Muscle layer of duodenum (tissue), 2 donors: ENCODE measurements at regions not wholly inside any gene's neighbourhood (a gene's known extent, or its start where the extent isn't known, plus 50 kb on each side); places are given as distances from the start of the nearest gene placed in this dataset.
"Not testable (repeated sequence)": the region's sequence is repeated elsewhere in the genome, so short reads cannot be mapped to it uniquely, and the experiment has no call there.

Experiments
- H3K27ac ChIP-seq: one replicate; pipeline ENCODE4 v1.7.0; 2013; ENCODE audit warnings: mild to moderate bottlenecking, low read length
- H3K27me3 ChIP-seq: one replicate; pipeline ENCODE4 v1.7.0; 2013; ENCODE audit warnings: low read depth, mild to moderate bottlenecking, control low read depth, low read length
- H3K36me3 ChIP-seq, 2 donors: one replicate each; pipeline ENCODE4 v1.7.0; 2013; ENCODE audit warnings: low read length in 2 of 2, control low read depth in 1 of 2, mild to moderate bottlenecking in 1 of 2; ENCODE audit not compliant: insufficient read depth in 2 of 2, control insufficient read depth in 1 of 2
- H3K4me1 ChIP-seq, 2 donors: one replicate each; pipeline ENCODE4 v1.7.0; 2013; ENCODE audit warnings: low read length in 2 of 2, mild to moderate bottlenecking in 2 of 2, control low read depth in 1 of 2, moderate library complexity in 1 of 2; ENCODE audit not compliant: insufficient read depth in 2 of 2, control insufficient read depth in 1 of 2
- H3K4me3 ChIP-seq, 2 donors: one replicate each; pipeline ENCODE4 v1.7.0; 2013; ENCODE audit warnings: low read length in 2 of 2, low read depth in 1 of 2, mild to moderate bottlenecking in 1 of 2
- H3K9me3 ChIP-seq, 2 donors: one replicate each; pipeline ENCODE4 v1.7.0; 2013; ENCODE audit warnings: low read length in 2 of 2, control low read depth in 1 of 2, mild to moderate bottlenecking in 1 of 2; ENCODE audit not compliant: control insufficient read depth in 1 of 2
- donor health status: healthy.

DNA sequence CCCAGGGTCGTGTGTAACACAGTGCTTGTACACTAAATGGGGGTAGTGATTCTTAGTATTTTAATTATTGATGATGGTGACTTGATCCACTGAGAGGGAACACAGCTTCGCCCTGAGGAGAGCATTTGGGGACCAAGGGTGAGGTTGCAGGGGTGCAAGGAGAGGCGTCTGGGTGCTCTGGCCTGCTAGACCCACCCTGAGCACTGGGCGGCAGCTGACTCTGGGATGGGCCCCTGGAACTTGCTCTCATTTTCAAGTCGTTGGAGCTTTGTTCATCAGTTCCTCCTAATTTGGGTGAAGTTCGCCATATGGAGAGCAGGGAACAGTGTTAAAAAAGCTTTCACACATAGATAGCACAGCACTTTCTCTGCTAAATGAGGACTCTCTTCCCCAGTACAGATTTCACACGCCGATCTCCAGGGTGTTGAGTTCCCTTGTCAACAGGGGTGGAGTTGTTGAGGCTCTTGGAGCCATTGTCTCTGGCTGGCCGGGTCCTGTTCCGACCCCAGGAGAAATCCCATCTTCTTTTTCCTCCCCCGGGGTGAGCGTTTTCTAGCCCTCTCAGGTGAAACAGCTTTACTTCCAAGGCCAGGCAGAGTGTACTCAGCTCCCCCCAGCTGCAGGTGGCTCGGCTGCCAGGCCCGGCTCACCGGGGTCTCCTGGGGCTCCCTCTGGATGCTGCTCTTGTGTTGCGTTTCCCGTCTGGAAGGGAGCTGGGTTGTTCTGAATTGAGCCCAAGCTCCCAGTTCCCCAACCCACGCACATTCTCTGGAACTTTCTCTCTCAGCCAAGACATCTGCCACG lies 367.4 kb downstream of the RPS6KC1 start:
- Histone ChIP-seq H3K27ac (no peak overlapping the region), H3K4me3 (no peak overlapping the region), H3K9me3 (peaks cover 0 to 4% of the 10 kb centered on the region in 2 donors), H3K27me3 (no peaks in the 10 kb centered on the region), H3K36me3 (no peaks in the 10 kb centered on the region), H3K4me1 (no peaks in the 10 kb centered on the region)

DNA sequence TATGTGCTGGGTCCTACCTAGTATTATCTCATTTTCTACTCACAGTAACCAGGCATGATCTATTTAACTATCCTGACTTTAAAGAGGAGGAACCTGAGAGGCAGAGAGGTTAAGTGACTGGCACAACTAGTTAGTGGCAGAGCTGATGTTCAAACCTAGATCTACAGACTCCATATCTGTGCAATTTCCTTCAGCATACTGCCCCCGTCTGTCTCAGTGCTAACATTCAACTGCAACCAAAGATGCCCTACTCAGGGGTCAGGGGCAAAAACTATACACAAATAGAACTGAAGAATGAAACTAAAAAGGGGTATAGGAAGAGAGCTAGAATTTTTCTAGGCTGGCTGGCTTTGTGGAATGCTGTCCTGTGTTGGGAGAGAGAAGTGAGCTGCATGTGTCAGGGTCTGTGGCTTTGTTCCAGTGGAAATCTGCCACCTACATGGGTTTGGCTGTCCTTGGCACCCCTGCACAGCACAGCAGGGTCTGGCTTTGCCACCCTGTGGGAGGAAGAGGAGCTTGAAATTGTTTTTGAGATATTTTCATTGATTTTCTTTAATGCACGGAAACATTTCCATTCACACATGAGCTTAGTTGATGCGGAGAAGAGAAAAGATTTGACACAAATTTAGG lies 368.5 kb downstream of the RPS6KC1 start:
- Histone ChIP-seq H3K4me3 (no peak overlapping the region), H3K27me3 (no peaks in the 10 kb centered on the region), H3K9me3 (peaks cover 0 to 4% of the 10 kb centered on the region in 2 donors), H3K27ac (no peak overlapping the region), H3K4me1 (no peaks in the 10 kb centered on the region), H3K36me3 (no peaks in the 10 kb centered on the region)

DNA sequence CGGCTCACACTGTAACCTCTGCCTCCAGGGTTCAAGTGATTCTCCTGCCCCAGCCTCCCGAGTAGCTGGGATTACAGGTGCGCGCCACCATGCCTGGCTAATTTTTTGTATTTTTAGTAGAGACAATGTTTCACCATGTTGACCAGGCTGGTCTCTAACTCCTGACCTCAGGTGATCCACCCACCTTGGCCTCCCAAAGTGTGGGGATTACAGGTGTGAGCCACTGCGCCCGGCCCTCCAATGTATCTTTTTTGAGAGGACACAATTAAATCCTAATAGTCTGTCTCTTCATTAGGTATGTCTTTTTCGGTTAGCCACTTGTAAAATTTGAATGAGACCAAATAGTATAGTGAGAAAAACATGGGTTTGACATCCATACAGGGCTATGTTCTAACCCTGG lies 370.1 kb downstream of the RPS6KC1 start:
- H3K4me3 ChIP-seq, H3K27ac ChIP-seq, H3K4me1 ChIP-seq, H3K36me3 ChIP-seq, H3K9me3 ChIP-seq, H3K27me3 ChIP-seq: not testable (repeated sequence)

DNA sequence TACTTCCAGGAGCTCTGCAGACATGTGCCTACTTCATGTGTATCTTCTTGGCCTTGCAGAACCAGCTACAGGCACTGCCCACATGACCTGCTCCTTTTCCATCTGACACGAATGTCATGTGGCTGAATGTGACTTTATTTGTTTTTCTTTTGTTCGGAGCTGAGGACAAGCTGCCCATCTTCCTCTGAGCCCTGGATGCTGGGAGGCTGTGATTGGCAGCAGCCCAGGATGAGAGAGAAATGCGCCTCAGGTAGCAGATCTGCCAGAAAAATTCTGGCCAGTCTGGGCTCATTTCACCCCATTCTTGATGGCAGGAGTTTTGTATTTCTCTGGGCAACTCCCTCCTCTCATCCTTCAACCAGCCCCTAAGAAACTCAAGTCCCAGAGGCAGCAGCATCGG lies 372.0 kb downstream of the RPS6KC1 start:
- Histone ChIP-seq H3K36me3 (no peaks in the 10 kb centered on the region), H3K27ac (no peak overlapping the region), H3K4me1 (no peaks in the 10 kb centered on the region), H3K27me3 (no peaks in the 10 kb centered on the region), H3K9me3 (no peaks in the 10 kb centered on the region), H3K4me3 (no peak overlapping the region)

DNA sequence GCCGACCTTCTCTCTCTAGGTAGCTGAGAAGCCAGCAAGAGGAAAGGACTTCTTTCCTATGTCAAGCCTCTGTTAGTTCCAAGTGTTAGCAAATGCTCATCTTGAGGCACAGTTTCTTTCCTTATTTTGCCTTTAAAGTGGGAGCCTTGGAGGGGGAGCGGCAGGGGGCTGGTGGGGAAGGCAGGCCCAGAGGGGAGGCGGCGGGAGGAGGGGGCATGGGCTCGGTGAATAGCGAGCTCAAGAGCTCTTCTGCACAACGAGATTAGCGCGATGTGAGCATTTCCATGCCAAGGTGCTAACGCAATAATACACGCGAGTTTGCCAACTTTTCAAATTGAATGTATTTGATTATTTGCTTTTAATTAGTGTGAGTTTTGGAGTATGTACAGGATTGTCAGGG lies 372.6 kb downstream of the RPS6KC1 start:
- Histone ChIP-seq H3K9me3 (no peaks in the 10 kb centered on the region), H3K4me1 (no peaks in the 10 kb centered on the region), H3K36me3 (no peaks in the 10 kb centered on the region), H3K27ac (no peak overlapping the region), H3K27me3 (no peaks in the 10 kb centered on the region), H3K4me3 (no peak overlapping the region)

DNA sequence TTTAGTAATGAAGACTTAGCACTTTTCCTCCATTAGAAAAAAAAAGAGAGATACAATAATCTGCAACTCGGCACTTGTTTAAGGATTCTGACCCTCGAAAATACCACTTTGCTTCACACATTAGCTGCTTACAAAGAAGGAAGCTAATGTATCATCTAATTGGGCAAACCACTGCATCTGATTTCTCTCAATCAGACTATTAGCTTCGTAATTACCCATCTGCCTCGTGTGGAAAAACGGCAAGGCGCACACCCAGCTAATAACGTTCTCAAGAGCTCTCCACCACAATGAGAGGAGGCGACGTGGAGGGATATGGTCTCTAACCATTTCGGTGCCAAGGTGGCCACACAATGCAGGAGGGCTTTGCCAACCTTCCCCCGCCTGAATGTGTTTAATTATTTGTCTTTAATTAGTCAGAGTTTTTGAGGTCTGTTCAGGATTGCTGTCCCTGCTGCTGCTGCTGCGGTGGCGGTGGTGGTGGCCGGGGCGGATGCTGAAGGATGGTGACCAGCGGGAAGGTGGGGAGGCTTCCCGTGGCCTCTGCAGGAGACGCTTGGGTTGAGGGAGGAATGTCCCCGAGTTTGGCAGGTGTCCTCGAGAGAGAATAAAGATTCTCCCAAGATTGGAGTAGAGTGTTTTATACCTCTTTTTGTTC lies 374.5 kb downstream of the RPS6KC1 start:
- Histone ChIP-seq H3K27ac (no peak overlapping the region), H3K4me3 (no peak overlapping the region), H3K36me3 (no peaks in the 10 kb centered on the region), H3K9me3 (no peaks in the 10 kb centered on the region), H3K27me3 (no peaks in the 10 kb centered on the region), H3K4me1 (no peaks in the 10 kb centered on the region)

DNA sequence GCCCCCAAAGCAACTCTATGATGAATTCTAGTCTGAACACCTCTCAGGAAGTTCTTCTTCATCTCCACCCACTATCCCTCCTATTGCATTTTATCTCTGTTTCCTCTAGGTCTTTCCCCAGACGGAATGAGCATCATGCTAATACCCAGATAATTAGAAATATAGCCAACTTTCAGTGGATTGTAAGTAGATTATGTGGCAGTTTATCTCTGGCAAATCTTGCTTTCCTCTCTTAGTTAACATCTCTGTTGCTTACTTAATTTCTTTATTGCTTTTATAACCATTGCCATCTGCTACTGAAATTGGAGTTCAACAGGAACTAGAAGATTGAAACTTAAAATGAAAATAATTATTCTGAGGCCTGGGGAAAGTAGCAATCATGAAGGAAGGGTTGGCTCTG lies 378.6 kb downstream of the RPS6KC1 start:
- no peaks in the 10 kb centered on the region for H3K9me3 ChIP-seq
- H3K4me1 ChIP-seq: no peaks in the 10 kb centered on the region
- H3K27ac ChIP-seq: no peak overlapping the region
- peaks cover 3% of the 10 kb centered on the region for H3K27me3 ChIP-seq
- no peak overlapping the region for H3K4me3 ChIP-seq
- H3K36me3 ChIP-seq: no peaks in the 10 kb centered on the region

DNA sequence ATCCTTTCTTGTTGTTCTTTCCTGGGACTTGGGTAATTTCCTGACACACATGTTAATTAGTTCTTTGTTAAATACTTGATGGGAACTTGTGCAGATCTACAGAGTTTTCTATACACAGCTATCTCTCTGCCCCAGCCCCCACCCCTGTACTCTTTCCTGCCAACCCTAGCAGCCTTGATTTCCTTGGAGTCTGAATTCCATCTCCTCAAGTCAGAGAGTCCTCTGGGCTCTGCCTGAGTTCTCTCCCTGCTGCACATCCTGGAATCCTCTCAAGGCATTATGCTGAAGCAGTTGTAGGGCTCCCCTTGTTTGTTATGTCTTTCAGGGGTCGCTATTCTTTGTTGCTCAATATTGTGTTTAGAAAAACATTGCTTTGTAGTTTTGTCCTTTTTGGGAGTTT lies 384.7 kb downstream of the RPS6KC1 start:
- no peaks in the 10 kb centered on the region for H3K36me3 ChIP-seq
- H3K9me3 ChIP-seq: no peaks in the 10 kb centered on the region
- no peak overlapping the region for H3K27ac ChIP-seq
- no peaks in the 10 kb centered on the region for H3K4me1 ChIP-seq
- peaks cover 3% of the 10 kb centered on the region for H3K27me3 ChIP-seq
- H3K4me3 ChIP-seq: no peak overlapping the region

DNA sequence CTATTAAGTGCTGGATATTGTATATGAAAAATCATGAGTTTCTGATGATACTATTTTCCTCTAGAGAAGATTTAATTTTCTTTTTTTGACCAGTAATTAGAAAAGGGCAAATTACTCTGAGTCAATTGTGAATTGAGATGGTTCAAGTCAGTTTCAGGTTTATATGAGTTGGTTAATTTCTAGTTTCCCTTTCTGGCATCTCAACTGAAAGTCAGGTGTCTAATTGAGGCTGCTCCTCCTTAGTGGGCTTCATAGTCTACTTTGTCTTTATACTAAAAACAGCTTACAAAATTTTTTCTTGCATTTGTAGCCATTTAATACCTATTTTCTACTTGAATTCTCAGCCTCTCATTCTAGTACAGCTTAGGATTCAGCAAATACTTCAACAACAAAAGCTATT lies 387.3 kb downstream of the RPS6KC1 start:
- Histone ChIP-seq H3K36me3 (no peaks in the 10 kb centered on the region), H3K4me3 (no peak overlapping the region)

DNA sequence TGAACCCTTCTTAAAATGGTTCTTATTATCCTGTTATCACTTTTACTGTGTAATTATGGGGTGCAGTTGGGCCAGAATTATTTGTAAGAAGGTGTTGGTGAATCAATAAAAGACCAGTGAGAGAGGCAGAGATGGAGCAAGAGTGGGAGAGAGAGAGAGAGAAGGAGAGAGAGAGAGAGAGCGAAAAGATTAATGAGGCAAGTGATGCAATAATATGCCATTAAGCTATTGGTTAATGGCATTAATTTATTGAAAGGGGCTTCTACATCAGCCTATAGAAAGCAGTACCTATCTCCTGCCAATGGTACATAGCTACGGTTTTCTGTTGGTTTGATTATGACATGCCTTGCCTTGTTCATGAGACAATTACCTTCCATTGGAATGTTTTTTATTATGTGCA lies 388.7 kb downstream of the RPS6KC1 start:
- Histone ChIP-seq H3K4me1 (no peaks in the 10 kb centered on the region), H3K36me3 (no peaks in the 10 kb centered on the region), H3K4me3 (no peak overlapping the region), H3K27me3 (no peaks in the 10 kb centered on the region), H3K27ac (no peak overlapping the region), H3K9me3 (no peaks in the 10 kb centered on the region)

More for the DNA sequence above, 387.3 kb downstream of the RPS6KC1 start:
- H3K27me3 ChIP-seq: no peaks in the 10 kb centered on the region
- no peaks in the 10 kb centered on the region for H3K4me1 ChIP-seq
- no peak overlapping the region for H3K27ac ChIP-seq
- H3K9me3 ChIP-seq: no peaks in the 10 kb centered on the region

DNA sequence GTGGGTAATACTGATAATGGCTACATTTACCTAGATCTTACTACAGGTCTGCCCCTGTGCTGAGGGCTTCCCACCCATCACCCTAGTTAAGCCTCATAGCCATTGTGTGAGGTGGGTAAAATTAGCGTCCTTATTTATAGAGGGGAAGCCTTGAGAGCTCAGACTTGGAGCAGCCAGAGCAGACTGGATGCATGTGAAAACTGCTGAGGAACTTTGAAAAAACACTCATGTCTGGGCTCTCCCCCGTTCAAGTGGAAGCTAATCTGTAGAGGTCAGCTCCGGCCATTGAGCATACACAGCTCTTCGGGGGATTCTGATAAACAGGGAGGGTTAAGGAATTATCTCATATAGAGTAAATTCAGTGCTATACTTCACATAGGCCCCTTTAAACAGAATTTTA lies 389.7 kb downstream of the RPS6KC1 start:
- no peak overlapping the region for H3K4me3 ChIP-seq
- H3K27ac ChIP-seq: no peak overlapping the region
- H3K27me3 ChIP-seq: no peaks in the 10 kb centered on the region
- no peaks in the 10 kb centered on the region for H3K36me3 ChIP-seq
- H3K4me1 ChIP-seq: no peaks in the 10 kb centered on the region
- H3K9me3 ChIP-seq: no peaks in the 10 kb centered on the region
